Central memory CD8-positive, alpha-beta T cell (primary cell): ENCODE measurements at regions not wholly inside any gene's neighbourhood (a gene's known extent, or its start where the extent isn't known, plus 50 kb on each side); places are given as distances from the start of the nearest gene placed in this dataset.
"Not testable (repeated sequence)": the region's sequence is repeated elsewhere in the genome, so short reads cannot be mapped to it uniquely, and the experiment has no call there.

ENCODE experiments used
- ATAC-seq: fragments of 150-1000 bp; cut with Tn5 transposase; replicated peaks from 2 replicates; pipeline ENCODE4 v1.10.0; 2022; ENCODE audit warnings: mild to moderate bottlenecking, moderate FRiP score, moderate number of reproducible peaks; ENCODE audit not compliant: poor library complexity, severe bottlenecking; ENCODE audit errors: extremely low read depth
- DNase-seq, 2 donors: peaks; one replicate each; pipeline ENCODE4 v3.0.0; 2021; ENCODE audit warnings: low spot score in 2 of 2
- H3K27ac Mint-ChIP-seq: one replicate; pipeline ENCODE4 v1.8.0; 2022; ENCODE audit warnings: low read depth, mild to moderate bottlenecking, moderate library complexity, mixed read lengths
- H3K27me3 Mint-ChIP-seq: one replicate; pipeline ENCODE4 v1.8.0; 2022; ENCODE audit warnings: mixed read lengths
- H3K36me3 Mint-ChIP-seq: one replicate; pipeline ENCODE4 v1.8.0; 2022; ENCODE audit warnings: mild to moderate bottlenecking, moderate library complexity, mixed read lengths; ENCODE audit not compliant: insufficient read depth
- H3K4me1 Mint-ChIP-seq: one replicate; pipeline ENCODE4 v1.8.0; 2022; ENCODE audit warnings: mixed read lengths
- H3K4me3 Mint-ChIP-seq: one replicate; pipeline ENCODE4 v1.8.0; 2022; ENCODE audit warnings: mild to moderate bottlenecking, moderate library complexity, mixed read lengths
- H3K9me3 Mint-ChIP-seq: one replicate; pipeline ENCODE4 v1.8.0; 2022; ENCODE audit warnings: mixed read lengths

DNA sequence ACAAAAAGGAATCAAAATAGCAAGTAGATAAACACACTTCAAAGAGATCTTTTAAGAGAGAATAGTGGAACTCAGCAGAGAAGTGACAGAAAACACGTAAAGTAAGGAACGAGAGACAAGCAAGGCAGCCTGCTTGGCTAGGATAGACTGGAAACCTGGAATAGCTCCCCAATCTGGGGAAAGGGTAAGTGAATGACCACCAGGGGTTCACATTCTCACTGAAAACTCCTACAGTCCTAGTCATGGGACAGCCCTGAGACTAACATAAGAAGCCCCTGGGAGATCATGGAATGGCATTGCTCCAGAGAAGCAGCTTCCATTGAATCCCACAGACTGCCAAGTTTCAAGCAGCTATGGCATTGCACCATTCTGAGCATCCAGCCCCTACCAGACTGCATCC is 363.6 kb upstream of the ARPP21 start:
- Mint-ChIP-seq H3K4me1 (no peaks in the 10 kb centered on the region), H3K4me3 (no peak overlapping the region), H3K27ac (no peak overlapping the region), H3K36me3 (no peaks in the 10 kb centered on the region), H3K9me3 (peaks cover 50% of the 10 kb centered on the region), H3K27me3 (no peaks in the 10 kb centered on the region)
- ATAC-seq, result no peak
- DNase-seq, result no peak

DNA sequence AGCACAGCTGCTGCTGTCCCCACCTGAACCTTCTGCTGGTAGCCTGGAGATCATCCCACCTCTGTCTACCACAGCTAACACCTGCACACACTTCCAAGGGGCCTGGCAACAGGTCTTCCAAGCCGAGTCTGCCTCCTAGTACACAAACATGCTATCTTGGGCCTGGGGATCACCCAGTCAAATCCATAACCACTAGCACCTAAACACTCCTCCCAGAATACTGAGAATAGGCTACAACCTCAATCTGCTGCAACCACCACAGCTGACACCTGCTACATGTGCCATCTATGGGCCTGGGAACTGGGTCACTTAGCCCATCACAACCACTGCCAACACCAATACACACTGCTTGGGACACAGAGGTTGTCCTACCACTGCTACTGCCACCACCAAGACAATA is 362.8 kb upstream of the ARPP21 start:
- H3K4me3 Mint-ChIP-seq, result no peak overlapping the region
- ATAC-seq (no peak), DNase-seq (no peak)
- peaks cover 52% of the 10 kb centered on the region for H3K9me3 Mint-ChIP-seq
- no peaks in the 10 kb centered on the region for H3K27me3 Mint-ChIP-seq
- no peak overlapping the region for H3K27ac Mint-ChIP-seq
- H3K4me1 Mint-ChIP-seq, result no peaks in the 10 kb centered on the region
- no peaks in the 10 kb centered on the region for H3K36me3 Mint-ChIP-seq

DNA sequence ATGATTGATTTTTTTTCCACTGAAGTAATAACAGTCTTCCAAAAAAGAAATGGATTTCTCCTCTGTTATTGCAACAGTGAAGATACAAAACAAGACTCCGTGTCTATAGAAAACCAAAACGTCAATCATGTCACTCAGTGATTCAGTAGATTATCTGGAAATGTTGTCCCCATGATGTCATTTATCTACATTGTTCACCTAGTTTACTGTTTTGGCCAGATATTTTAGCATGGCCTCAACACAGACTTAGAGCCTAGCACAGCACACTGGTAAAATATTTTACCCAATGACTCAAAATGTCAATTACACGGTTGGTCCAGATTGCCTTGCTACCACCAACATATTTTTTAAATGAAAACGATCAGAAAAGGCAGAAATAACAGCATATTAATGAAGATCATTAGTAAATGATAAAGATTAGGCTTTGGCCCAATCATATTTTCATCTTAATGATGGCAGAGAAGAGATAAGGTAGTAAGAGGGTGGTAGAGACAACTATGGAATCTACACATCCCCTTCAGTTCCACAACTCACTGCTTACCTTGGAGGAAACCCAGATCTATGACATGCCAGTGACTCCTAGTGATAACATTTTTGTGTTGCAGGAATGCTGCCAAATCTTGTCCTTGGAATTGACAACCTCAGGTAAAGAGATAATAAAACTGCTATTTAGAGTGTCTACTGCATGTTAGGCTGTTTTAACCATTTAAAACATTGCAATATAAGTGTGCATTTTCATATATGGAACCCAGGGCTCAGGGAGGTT is 347.7 kb upstream of the ARPP21 start:
- Mint-ChIP-seq H3K4me3 (no peak overlapping the region), H3K4me1 (no peaks in the 10 kb centered on the region), H3K36me3 (no peaks in the 10 kb centered on the region), H3K27me3 (no peaks in the 10 kb centered on the region), H3K9me3 (peaks cover 24% of the 10 kb centered on the region), H3K27ac (no peak overlapping the region)
- no peak for DNase-seq
- no peak for ATAC-seq

DNA sequence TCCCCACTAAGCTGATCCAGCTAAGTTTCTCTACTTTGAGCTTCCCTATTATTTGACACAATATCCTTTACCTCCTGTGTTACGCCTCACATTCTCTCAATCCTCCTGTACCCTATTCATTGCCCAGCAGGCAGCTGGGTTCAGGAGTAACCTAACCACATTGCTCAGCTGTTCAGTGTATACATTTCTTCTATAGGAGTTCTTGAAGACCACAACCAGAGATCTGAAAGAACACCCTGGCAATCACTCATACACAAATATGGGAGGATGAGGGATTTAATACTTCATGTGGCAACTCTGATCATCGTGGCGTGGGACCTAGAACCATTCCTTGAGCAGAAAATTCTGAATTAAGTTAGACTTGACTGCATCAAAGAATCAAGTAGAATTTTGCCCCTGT is 346.8 kb upstream of the ARPP21 start:
- H3K4me1 Mint-ChIP-seq, result no peaks in the 10 kb centered on the region
- H3K4me3 Mint-ChIP-seq, result no peak overlapping the region
- H3K27me3 Mint-ChIP-seq, result no peaks in the 10 kb centered on the region
- DNase-seq (no peak), ATAC-seq (no peak)
- peaks cover 24% of the 10 kb centered on the region for H3K9me3 Mint-ChIP-seq
- H3K36me3 Mint-ChIP-seq, result no peaks in the 10 kb centered on the region
- H3K27ac Mint-ChIP-seq, result no peak overlapping the region

DNA sequence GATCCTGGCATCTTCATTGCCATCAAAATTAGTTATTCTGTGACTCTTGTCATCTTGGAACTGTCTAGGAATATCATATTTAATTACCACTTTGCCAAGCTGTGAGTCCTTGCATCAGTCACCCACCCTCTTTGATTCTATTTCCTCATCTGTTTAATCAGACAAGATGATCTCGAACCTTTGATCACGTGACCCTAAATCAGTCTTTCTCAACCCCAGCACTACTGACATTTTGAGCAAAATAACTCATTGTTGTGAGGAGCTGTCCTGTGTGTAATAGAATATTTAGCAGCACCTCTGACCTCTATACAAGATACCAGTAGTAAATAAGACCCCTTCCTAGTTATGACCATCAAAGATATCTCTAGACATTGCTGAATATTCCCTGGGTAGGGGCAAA is 343.4 kb upstream of the ARPP21 start:
- Mint-ChIP-seq H3K36me3 (no peaks in the 10 kb centered on the region), H3K4me1 (no peaks in the 10 kb centered on the region), H3K4me3 (no peak overlapping the region), H3K27me3 (no peaks in the 10 kb centered on the region), H3K27ac (no peak overlapping the region), H3K9me3 (peaks cover 18% of the 10 kb centered on the region)
- ATAC-seq (no peak), DNase-seq (no peak)

DNA sequence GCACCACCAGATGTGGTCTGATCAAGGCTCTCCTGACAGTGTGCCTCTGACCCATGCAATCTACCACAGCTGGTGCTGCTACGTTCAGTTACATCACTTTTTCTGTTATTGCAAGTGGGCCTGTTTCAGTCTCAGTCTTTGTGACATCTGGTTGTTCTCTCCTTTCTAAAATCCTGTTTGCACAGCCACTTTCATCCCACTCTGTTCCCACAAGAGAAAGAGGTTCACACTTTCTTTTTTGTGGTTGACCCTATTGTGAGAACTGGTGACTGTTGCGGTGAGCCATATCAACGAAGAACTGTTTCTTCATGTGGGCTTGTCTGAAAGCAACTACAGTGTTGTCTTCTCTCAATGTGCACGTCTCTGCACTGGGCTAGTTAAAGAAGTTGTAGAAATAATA is 342.8 kb upstream of the ARPP21 start:
- H3K27ac Mint-ChIP-seq, result no peak overlapping the region
- DNase-seq (no peak), ATAC-seq (no peak)
- H3K36me3 Mint-ChIP-seq, result no peaks in the 10 kb centered on the region
- no peaks in the 10 kb centered on the region for H3K4me1 Mint-ChIP-seq
- H3K4me3 Mint-ChIP-seq, result no peak overlapping the region
- H3K9me3 Mint-ChIP-seq, result peaks cover 18% of the 10 kb centered on the region
- H3K27me3 Mint-ChIP-seq, result no peaks in the 10 kb centered on the region

DNA sequence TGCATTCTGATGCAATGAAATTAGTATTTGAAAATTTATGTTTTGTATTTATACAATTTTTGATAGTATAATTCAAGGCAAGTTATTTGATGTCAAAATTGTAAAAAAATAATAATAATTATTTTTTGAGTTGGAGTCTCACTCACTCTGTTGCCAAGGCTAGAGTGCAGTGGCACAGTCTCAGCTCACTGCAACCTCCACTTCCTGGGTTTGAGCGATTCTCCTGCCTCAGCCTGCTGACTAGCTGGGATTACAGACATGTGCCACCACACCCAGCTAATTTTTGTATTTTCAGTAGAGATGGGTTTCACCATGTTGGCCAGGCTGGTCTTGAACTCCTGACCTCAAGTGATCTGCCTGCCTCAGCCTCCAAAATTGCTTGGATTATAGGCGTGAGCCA is 342.4 kb upstream of the ARPP21 start:
- H3K27me3 Mint-ChIP-seq, DNase-seq, ATAC-seq, H3K4me1 Mint-ChIP-seq, H3K36me3 Mint-ChIP-seq, H3K4me3 Mint-ChIP-seq, H3K27ac Mint-ChIP-seq: not testable (repeated sequence)
- peaks cover 21% of the 10 kb centered on the region for H3K9me3 Mint-ChIP-seq

DNA sequence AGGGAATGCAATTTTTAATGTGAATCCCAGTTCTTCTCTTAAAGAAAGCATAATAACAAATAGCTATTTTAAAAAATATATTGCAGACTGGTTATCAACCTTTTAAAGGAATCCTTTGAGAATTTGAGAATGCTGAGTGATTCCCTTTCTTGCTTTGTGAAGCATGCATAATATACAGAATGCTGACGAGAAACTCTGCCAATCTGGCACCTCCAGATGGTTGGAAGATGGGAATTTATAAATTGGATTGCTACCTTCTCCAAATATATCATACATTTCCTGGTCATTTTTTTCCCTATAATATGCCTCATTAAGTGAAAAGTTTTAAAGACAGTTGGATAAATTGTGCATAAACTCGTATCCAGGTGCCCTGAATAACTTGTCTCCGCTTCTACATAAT is 333.9 kb upstream of the ARPP21 start:
- peaks cover 11% of the 10 kb centered on the region for H3K9me3 Mint-ChIP-seq
- ATAC-seq (no peak), DNase-seq (no peak)
- H3K27ac Mint-ChIP-seq, result no peak overlapping the region
- no peak overlapping the region for H3K4me3 Mint-ChIP-seq
- H3K4me1 Mint-ChIP-seq, result no peaks in the 10 kb centered on the region
- H3K27me3 Mint-ChIP-seq, result no peaks in the 10 kb centered on the region
- peaks cover 3% of the 10 kb centered on the region for H3K36me3 Mint-ChIP-seq

DNA sequence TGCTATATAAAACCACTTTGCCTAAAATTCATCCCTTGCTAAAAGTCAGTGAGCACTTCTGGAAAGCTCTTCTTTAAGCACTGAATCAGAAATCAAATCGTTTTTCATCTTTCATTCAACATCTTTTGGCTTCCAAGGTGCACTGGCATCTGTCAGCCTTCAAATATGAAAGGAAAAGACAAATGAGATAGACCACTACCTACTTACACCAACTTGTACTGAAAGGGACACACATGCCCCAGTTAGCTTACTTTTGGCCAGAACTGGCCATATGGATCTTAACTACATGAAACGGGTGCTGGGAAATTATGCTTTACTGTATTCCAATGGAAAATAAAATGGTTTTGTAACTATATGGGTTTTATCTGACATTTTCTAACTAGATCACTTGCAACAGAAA is 332.0 kb upstream of the ARPP21 start:
- no peak for ATAC-seq

DNA sequence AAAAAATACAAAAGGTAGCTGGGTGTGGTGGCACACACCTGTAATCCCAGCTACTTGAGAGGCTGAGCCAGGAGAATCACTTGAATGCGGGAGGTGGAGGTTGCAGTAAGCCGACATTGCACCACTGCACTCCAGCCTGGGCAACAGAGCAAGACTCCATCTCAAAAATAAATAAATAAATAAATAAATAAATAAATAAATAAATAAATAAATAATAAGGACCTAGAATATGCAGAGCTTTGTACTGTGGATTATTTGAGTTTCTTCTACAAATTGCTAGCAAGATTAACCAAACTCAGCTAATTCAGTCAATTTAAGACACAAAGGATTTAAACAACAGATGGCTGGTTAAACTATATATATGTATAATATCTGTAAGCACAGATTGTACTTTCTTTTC is 322.5 kb upstream of the ARPP21 start:
- not testable (repeated sequence) for H3K27ac Mint-ChIP-seq, DNase-seq, ATAC-seq, H3K4me1 Mint-ChIP-seq, H3K27me3 Mint-ChIP-seq, H3K36me3 Mint-ChIP-seq, H3K4me3 Mint-ChIP-seq, H3K9me3 Mint-ChIP-seq

More for the DNA sequence above, 332.0 kb upstream of the ARPP21 start:
- Mint-ChIP-seq H3K27me3 (no peaks in the 10 kb centered on the region), H3K9me3 (peaks cover 6% of the 10 kb centered on the region), H3K27ac (no peak overlapping the region), H3K4me1 (no peaks in the 10 kb centered on the region), H3K36me3 (peaks cover 3% of the 10 kb centered on the region), H3K4me3 (no peak overlapping the region)
- no peak for DNase-seq

DNA sequence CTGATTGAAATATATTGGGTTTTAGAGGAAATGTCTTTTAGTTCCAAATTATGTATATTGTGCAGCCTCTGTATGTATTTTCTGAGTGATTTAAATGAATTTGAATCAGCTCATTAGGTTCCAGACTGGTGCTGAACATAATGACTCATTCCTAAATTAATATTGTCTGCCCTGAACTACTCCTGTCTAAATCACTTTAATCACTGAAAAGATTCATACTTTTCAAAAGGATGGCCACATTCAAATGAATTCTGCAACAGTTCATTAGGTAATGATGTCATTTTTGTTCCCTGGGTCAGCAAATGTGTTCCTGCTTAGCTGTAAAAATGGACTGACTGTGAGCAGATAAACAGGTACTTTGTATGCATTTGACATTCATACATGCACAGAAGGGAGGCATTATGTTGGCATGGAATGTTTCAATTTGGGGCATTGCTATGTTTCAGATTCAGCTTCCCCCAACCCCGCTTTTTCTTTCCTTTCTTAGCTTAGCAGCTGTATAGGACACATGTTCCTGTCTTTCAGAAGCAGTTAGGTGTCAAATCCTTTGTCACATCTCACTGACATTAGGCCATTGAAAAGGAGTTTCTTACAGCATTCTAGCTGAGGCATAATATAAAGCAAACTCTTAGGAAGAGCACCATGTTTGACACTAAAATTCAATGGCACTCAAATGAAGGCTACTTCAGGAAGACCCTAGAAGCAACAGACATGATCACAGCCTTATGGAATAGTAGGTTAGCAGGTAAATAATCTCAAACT is 318.5 kb upstream of the ARPP21 start:
- H3K36me3 Mint-ChIP-seq, result no peaks in the 10 kb centered on the region
- H3K4me3 Mint-ChIP-seq, result no peak overlapping the region
- no peaks in the 10 kb centered on the region for H3K4me1 Mint-ChIP-seq
- H3K27me3 Mint-ChIP-seq, result no peaks in the 10 kb centered on the region
- no peak overlapping the region for H3K27ac Mint-ChIP-seq
- DNase-seq (no peak), ATAC-seq (no peak)
- H3K9me3 Mint-ChIP-seq, result no peaks in the 10 kb centered on the region

DNA sequence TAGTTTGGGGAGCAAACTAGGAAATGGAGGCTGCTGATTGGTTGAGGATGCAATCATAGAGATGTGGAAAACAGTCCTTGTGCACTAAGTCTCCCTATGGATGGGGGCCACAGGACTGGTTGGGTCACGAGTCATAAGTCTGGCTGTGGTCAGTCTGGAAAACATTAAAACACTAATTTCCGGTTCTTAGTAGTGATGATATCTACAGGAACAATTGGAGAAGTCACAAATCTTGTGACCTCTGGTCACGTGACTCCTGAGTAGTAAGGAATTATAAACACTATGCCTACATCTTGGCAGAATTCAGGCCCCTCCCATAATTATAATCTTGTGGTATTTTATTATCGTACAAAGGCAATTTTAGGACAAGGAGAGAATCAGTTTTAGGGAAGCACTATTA is 317.3 kb upstream of the ARPP21 start:
- DNase-seq, result no peak
- Mint-ChIP-seq H3K9me3 (no peaks in the 10 kb centered on the region), H3K36me3 (no peaks in the 10 kb centered on the region), H3K4me3 (no peak overlapping the region), H3K4me1 (no peaks in the 10 kb centered on the region), H3K27ac (no peak overlapping the region), H3K27me3 (no peaks in the 10 kb centered on the region)
- no peak for ATAC-seq

DNA sequence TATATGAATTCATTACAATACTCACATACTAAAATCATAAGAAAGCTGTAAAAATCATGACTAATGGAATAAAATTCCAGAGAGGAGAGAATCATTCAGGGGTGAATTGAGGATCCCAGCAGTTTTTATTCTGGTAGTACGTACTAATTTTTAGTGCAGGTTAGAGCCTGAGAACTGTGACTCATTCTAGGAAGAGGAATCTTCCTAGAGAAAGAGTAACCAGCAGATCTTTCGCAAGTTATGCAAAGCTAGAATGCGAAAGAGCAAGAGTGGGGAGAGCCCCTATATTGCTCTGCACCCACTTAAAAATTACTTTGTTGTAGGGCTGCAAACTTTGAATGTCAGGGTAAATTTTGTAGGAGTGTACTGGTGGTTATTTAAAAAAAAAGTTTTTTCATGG is 303.6 kb upstream of the ARPP21 start:
- no peak overlapping the region for H3K4me3 Mint-ChIP-seq
- no peak for ATAC-seq
- DNase-seq, result no peak
- peaks cover 12% of the 10 kb centered on the region for H3K9me3 Mint-ChIP-seq
- no peaks in the 10 kb centered on the region for H3K36me3 Mint-ChIP-seq
- no peaks in the 10 kb centered on the region for H3K4me1 Mint-ChIP-seq
- H3K27me3 Mint-ChIP-seq, result no peaks in the 10 kb centered on the region
- no peak overlapping the region for H3K27ac Mint-ChIP-seq
